Activated CD4-positive, alpha-beta T cell treated with anti-CD3 and anti-CD28 coated beads, Interleukin-2, amount 10 ng/mL, durations not matched to agents 24 days and 14 days (primary cell): ENCODE measurements at regions not wholly inside any gene's neighbourhood (a gene's known extent, or its start where the extent isn't known, plus 50 kb on each side); places are given as distances from the start of the nearest gene placed in this dataset.
A peak's percentile ranks its signal among the peaks of the same experiment; 100 is the strongest.
"Not testable (repeated sequence)": the region's sequence is repeated elsewhere in the genome, so short reads cannot be mapped to it uniquely, and the experiment has no call there.

Experiments used
- DNase-seq: peaks from one replicate; pipeline ENCODE4 v3.0.0; 2022
- H3K27ac Mint-ChIP-seq: one replicate; pipeline ENCODE4 v1.8.0; 2022; ENCODE audit warnings: mild to moderate bottlenecking, mixed read lengths
- H3K27me3 Mint-ChIP-seq: one replicate; pipeline ENCODE4 v1.8.0; 2022; ENCODE audit warnings: mixed read lengths
- H3K36me3 Mint-ChIP-seq: one replicate; pipeline ENCODE4 v1.8.0; 2022; ENCODE audit warnings: low read depth, mild to moderate bottlenecking, mixed read lengths
- H3K4me1 Mint-ChIP-seq: one replicate; pipeline ENCODE4 v1.8.0; 2021; ENCODE audit warnings: mixed read lengths
- H3K4me3 Mint-ChIP-seq: one replicate; pipeline ENCODE4 v1.8.0; 2022; ENCODE audit warnings: mild to moderate bottlenecking, moderate library complexity, mixed read lengths
- H3K9me3 Mint-ChIP-seq: one replicate; pipeline ENCODE4 v1.8.0; 2021; ENCODE audit warnings: mixed read lengths
- intact Hi-C: fragments of 100-400 bp; cut with micrococcal nuclease; formaldehyde crosslinking; loops from one replicate; pipeline ENCODE4 v1.15.1; 2023

DNA sequence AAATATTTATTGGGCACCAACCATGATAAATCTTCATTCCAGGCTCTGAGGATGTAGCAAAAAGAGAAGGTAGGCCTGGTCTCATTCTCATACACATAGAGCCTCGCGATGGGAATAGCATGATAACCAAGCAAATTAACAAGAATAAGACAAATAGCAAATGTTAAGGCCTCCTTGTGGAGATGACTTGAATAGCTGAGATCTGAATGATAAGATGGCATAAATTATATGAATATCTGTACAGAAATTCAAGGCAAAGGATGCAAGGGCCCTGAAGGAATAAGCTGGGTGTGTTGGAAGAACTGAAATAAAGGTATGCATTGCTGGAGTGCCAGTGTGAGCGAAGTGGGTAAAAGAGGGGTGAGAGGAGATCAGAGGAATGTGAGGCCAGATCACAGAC, 114.8 kb downstream of the ALX1 start:
- intact Hi-C loops: no loop called here
- H3K36me3 Mint-ChIP-seq: no peaks in the 10 kb centered on the region
- no peak for DNase-seq
- H3K9me3 Mint-ChIP-seq: no peaks in the 10 kb centered on the region
- no peaks in the 10 kb centered on the region for H3K27me3 Mint-ChIP-seq
- H3K27ac Mint-ChIP-seq: no peak overlapping the region
- no peaks in the 10 kb centered on the region for H3K4me1 Mint-ChIP-seq
- no peak overlapping the region for H3K4me3 Mint-ChIP-seq

- Mint-ChIP-seq H3K27ac (no peak overlapping the region), H3K4me1 (no peaks in the 10 kb centered on the region), H3K27me3 (no peaks in the 10 kb centered on the region), H3K4me3 (no peak overlapping the region), H3K36me3 (no peaks in the 10 kb centered on the region), H3K9me3 (no peaks in the 10 kb centered on the region)
- intact Hi-C loops: no loop called here
- no peak for DNase-seq
Measured at GRCh38 chr12:85405262-85405661, 125.2 kb downstream of the ALX1 start.

GRCh38 chr12:85405781-85406522, 125.9 kb downstream of the ALX1 start:
- Mint-ChIP-seq H3K27me3 (no peaks in the 10 kb centered on the region), H3K36me3 (no peaks in the 10 kb centered on the region), H3K4me3 (no peak overlapping the region), H3K9me3 (no peaks in the 10 kb centered on the region), H3K4me1 (no peaks in the 10 kb centered on the region), H3K27ac (no peak overlapping the region)
- no peak for DNase-seq
- intact Hi-C loops: no loop called here

DNA sequence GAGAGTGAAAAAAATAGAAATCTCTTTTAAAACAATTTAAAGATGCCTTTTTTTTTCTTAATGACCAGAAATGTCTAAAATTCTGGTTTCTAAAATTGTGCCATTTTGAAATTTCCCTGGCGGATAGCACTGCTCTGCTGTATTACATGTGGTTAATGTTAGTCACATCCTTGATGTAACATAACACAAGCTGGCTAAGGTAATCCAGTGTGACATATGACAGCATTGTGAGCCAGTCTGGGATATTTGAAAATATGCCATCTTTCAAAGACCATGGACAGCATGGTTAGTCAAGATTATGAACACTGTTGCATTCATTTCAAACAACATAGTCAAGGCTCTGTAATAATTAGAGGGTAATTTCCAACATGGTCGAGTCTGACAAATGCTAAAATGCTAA, 133.2 kb downstream of the ALX1 start:
- DNase-seq: no peak
- H3K27me3 Mint-ChIP-seq: no peaks in the 10 kb centered on the region
- H3K36me3 Mint-ChIP-seq: no peaks in the 10 kb centered on the region
- intact Hi-C loops: no loop called here
- H3K4me3 Mint-ChIP-seq: no peak overlapping the region
- no peaks in the 10 kb centered on the region for H3K9me3 Mint-ChIP-seq
- H3K27ac Mint-ChIP-seq: no peak overlapping the region
- no peaks in the 10 kb centered on the region for H3K4me1 Mint-ChIP-seq

- H3K36me3 Mint-ChIP-seq: no peaks in the 10 kb centered on the region
- no peak for DNase-seq
- H3K4me1 Mint-ChIP-seq: no peaks in the 10 kb centered on the region
- intact Hi-C loops: no loop called here
- H3K27me3 Mint-ChIP-seq: no peaks in the 10 kb centered on the region
- no peak overlapping the region for H3K27ac Mint-ChIP-seq
- H3K4me3 Mint-ChIP-seq: no peak overlapping the region
- H3K9me3 Mint-ChIP-seq: no peaks in the 10 kb centered on the region
Measured at GRCh38 chr12:85422762-85423161, 142.7 kb downstream of the ALX1 start.

GRCh38 chr12:85423947-85424346, 143.9 kb downstream of the ALX1 start:
- Mint-ChIP-seq H3K4me3 (no peak overlapping the region), H3K27me3 (no peaks in the 10 kb centered on the region), H3K27ac (no peak overlapping the region), H3K36me3 (no peaks in the 10 kb centered on the region), H3K4me1 (no peaks in the 10 kb centered on the region), H3K9me3 (no peaks in the 10 kb centered on the region)
- DNase-seq: no peak
- intact Hi-C loops: no loop called here

- H3K4me3 Mint-ChIP-seq: no peak overlapping the region
- no peaks in the 10 kb centered on the region for H3K4me1 Mint-ChIP-seq
- no peaks in the 10 kb centered on the region for H3K27me3 Mint-ChIP-seq
- H3K9me3 Mint-ChIP-seq: no peaks in the 10 kb centered on the region
- intact Hi-C loops: no loop called here
- H3K27ac Mint-ChIP-seq: no peak overlapping the region
- no peaks in the 10 kb centered on the region for H3K36me3 Mint-ChIP-seq
- peak; percentile 58 for DNase-seq
Measured at GRCh38 chr12:85424581-85425348, 144.7 kb downstream of the ALX1 start.

DNA sequence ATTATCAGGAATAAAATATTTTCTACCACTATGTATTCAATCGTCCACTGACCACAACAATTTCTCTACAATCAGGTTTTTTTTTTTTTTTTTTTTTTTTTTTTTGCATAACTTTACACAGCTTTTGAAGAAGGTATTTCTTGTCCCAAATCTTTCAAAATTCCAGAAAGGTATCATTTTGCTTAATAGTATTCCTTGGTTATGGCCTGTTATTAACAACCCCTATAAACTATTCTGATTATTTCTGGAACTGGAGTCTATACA, 145.3 kb downstream of the ALX1 start:
- Mint-ChIP-seq H3K27ac (no peak overlapping the region), H3K9me3 (no peaks in the 10 kb centered on the region), H3K4me3 (no peak overlapping the region), H3K4me1 (no peaks in the 10 kb centered on the region), H3K27me3 (no peaks in the 10 kb centered on the region), H3K36me3 (no peaks in the 10 kb centered on the region)
- intact Hi-C loops: no loop called here
- no peak for DNase-seq

GRCh38 chr12:85425926-85426325, 145.9 kb downstream of the ALX1 start:
- Mint-ChIP-seq H3K9me3 (no peaks in the 10 kb centered on the region), H3K27ac (no peak overlapping the region), H3K36me3 (no peaks in the 10 kb centered on the region), H3K4me1 (no peaks in the 10 kb centered on the region), H3K27me3 (no peaks in the 10 kb centered on the region), H3K4me3 (no peak overlapping the region)
- intact Hi-C loops: no loop called here
- DNase-seq: no peak

- DNase-seq, H3K4me1 Mint-ChIP-seq, H3K27ac Mint-ChIP-seq, H3K4me3 Mint-ChIP-seq, H3K27me3 Mint-ChIP-seq, H3K9me3 Mint-ChIP-seq, H3K36me3 Mint-ChIP-seq, intact Hi-C loops: not testable (repeated sequence)
Measured at GRCh38 chr12:85433148-85433547, 153.1 kb downstream of the ALX1 start.

- intact Hi-C loops: no loop called here
- no peaks in the 10 kb centered on the region for H3K36me3 Mint-ChIP-seq
- no peak overlapping the region for H3K27ac Mint-ChIP-seq
- no peak for DNase-seq
- H3K9me3 Mint-ChIP-seq: no peaks in the 10 kb centered on the region
- no peaks in the 10 kb centered on the region for H3K27me3 Mint-ChIP-seq
- no peak overlapping the region for H3K4me3 Mint-ChIP-seq
- H3K4me1 Mint-ChIP-seq: no peaks in the 10 kb centered on the region
Measured at GRCh38 chr12:85440271-85440670, 160.3 kb downstream of the ALX1 start.

DNA sequence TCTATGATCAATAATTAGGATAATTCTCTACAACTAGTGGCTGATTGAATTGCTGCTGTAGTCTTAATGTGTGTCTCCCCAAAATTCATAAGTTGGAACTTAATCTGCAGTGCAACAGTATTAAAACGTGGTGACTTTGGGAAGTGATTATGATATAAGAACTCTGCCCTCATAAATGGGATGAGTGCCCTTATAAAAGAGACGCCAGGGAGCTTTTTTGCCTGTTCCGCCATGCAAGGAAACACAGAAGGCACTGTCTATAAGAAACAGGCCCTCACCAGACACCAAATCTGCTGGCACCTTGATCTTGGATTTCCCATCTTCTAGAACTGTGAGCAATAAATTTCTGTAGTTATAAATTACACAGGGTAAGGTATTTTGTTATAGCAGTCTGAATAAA, 161.0 kb downstream of the ALX1 start:
- no peaks in the 10 kb centered on the region for H3K4me1 Mint-ChIP-seq
- no peaks in the 10 kb centered on the region for H3K36me3 Mint-ChIP-seq
- no peaks in the 10 kb centered on the region for H3K27me3 Mint-ChIP-seq
- no peaks in the 10 kb centered on the region for H3K9me3 Mint-ChIP-seq
- no peak overlapping the region for H3K4me3 Mint-ChIP-seq
- no peak for DNase-seq
- intact Hi-C loops: no loop called here
- H3K27ac Mint-ChIP-seq: no peak overlapping the region

- no peak overlapping the region for H3K27ac Mint-ChIP-seq
- no peaks in the 10 kb centered on the region for H3K4me1 Mint-ChIP-seq
- no peaks in the 10 kb centered on the region for H3K9me3 Mint-ChIP-seq
- no peaks in the 10 kb centered on the region for H3K36me3 Mint-ChIP-seq
- intact Hi-C loops: no loop called here
- H3K27me3 Mint-ChIP-seq: no peaks in the 10 kb centered on the region
- H3K4me3 Mint-ChIP-seq: no peak overlapping the region
- no peak for DNase-seq
Measured at GRCh38 chr12:85441741-85442140, 161.7 kb downstream of the ALX1 start.

DNA sequence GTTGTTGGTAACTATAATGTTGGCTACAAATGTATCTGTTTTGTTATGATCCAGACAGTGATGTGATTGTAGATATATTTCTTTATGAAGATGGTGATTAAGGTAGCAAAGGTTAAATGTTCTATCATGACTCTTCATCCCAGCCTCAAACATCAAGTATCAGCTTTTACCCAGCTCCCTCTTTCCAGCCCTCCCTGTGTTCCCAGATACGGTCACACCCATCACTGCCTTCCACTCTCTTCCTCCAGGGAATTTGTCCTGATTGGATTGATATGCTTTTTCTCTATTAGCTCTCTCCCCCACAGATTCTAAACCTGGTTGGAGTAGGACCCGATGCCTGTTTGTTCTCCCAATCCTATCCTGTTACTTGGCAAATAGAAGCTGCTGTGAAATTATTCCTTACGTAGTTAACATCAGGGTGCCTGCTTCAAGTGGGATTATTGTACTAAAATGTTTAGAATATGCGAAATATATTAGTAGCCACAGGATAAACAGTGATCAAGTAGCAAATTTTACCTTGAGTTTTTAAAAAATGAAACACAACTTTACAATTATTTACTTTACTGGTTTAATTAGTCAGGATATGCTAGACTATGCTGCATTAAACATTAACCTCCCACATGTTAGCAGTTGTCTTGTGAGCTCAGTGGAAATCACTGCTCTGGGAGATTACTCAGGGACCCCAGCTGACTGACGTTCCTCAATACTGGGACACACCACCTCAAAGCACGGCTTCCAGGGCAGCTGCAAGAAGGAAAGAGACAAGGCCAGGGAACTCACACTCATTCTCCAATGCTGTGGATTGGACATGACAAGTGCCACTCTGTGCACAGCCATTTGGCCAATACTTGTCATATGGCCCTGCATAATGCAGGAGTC, 165.3 kb downstream of the ALX1 start:
- DNase-seq: no peak
- Mint-ChIP-seq H3K4me1 (no peaks in the 10 kb centered on the region), H3K27ac (no peak overlapping the region), H3K4me3 (no peak overlapping the region), H3K9me3 (no peaks in the 10 kb centered on the region), H3K36me3 (no peaks in the 10 kb centered on the region), H3K27me3 (no peaks in the 10 kb centered on the region)
- intact Hi-C loops: loop anchor here (5.0 kb wide), 1 partner anchor 368 kb away; no protein-coding TSS in a partner anchor
